Esophagus muscularis mucosa (tissue), 4 donors: ENCODE measurements at regions not wholly inside any gene's neighbourhood (a gene's known extent, or its start where the extent isn't known, plus 50 kb on each side); places are given as distances from the start of the nearest gene placed in this dataset.
"Not testable (repeated sequence)": the region's sequence is repeated elsewhere in the genome, so short reads cannot be mapped to it uniquely, and the experiment has no call there.

Experiments used
- DNase-seq: peaks from one replicate; pipeline ENCODE4 v3.0.0-alpha.2; 2017; ENCODE audit errors: extremely low spot score
- H3K27ac ChIP-seq, 4 donors: fragments of 200-600 bp; sonication (generic); replicated peaks in 1 of 4; 1 replicate in 3 of 4; 2 replicates in 1 of 4; pipeline ENCODE4 v1.5.1; 2016 to 2019; ENCODE audit warnings: mild to moderate bottlenecking in 1 of 4
- H3K27me3 ChIP-seq, 4 donors: fragments of 200-600 bp; sonication (generic); one replicate each; pipeline versions ENCODE4 v1.5.1 to v1.6.0; 2016 to 2019
- H3K36me3 ChIP-seq, 4 donors: fragments of 200-600 bp; sonication (generic); one replicate each; pipeline ENCODE4 v1.5.1; 2016 to 2019
- H3K4me1 ChIP-seq, 4 donors: fragments of 200-600 bp; sonication (generic); one replicate each; pipeline ENCODE4 v1.5.1; 2016 to 2019
- H3K4me3 ChIP-seq, 4 donors: fragments of 200-600 bp; sonication (generic); 1 replicate in 2 of 4; 2 replicates in 2 of 4; pipeline ENCODE4 v1.5.1; 2016 to 2019; ENCODE audit warnings: mild to moderate bottlenecking in 4 of 4, moderate library complexity in 1 of 4
- H3K9me3 ChIP-seq, 4 donors: fragments of 200-600 bp; sonication (generic); 1 replicate in 3 of 4; 2 replicates in 1 of 4; pipeline ENCODE4 v1.5.1; 2016 to 2019
- CTCF ChIP-seq, 3 experiments: fragments of 200-600 bp in 2 of 3; fragments of 450-650 bp in 1 of 3; sonication (generic) in 2 of 3; IDR thresholded peaks; one replicate each; pipeline ENCODE4 v1.5.1; 2017 to 2019; ENCODE audit warnings: antibody characterized with exemption in 3 of 3, mild to moderate bottlenecking in 2 of 3, moderate library complexity in 1 of 3
- EP300 ChIP-seq: sonication (generic); formaldehyde crosslinking; IDR thresholded peaks from one replicate; pipeline ENCODE4 v1.6.1; 2017; ENCODE audit warnings: antibody characterized with exemption
- POLR2A ChIP-seq: fragments of 450-650 bp; IDR thresholded peaks from one replicate; pipeline ENCODE4 v1.6.1; 2017; ENCODE audit warnings: antibody characterized with exemption, moderate library complexity, mild to moderate bottlenecking, low read depth
- POLR2AphosphoS5 ChIP-seq, 2 donors: sonication (generic); formaldehyde crosslinking; IDR thresholded peaks; one replicate each; pipeline ENCODE4 v1.6.1; 2017; ENCODE audit warnings: antibody characterized with exemption in 2 of 2
- WGBS: methylation state at CpG from one replicate; pipeline ENCODE4 v1.1.5; 2018; 5-methylcytosine and 5-hydroxymethylcytosine counted together
- intact Hi-C: fragments of 100-400 bp; cut with DNase I; formaldehyde crosslinking; loops from one replicate; pipeline ENCODE4 v1.15.1; 2023

GRCh38 chr12:74241341-74241740, 296.3 kb upstream of the ATXN7L3B start:
- H3K27me3 ChIP-seq = no peaks in the 10 kb centered on the region
- peaks cover 0 to 22% (median 7%) of the 10 kb centered on the region in 4 donors for H3K9me3 ChIP-seq
- TF ChIP-seq EP300 = no peak
- TF ChIP-seq CTCF (IDR thresholded peaks at IDR 0.05) = no peak
- TF ChIP-seq POLR2AphosphoS5 (IDR thresholded peaks at IDR 0.05) = no peak
- TF ChIP-seq POLR2A = no peak
- no peaks in the 10 kb centered on the region for H3K36me3 ChIP-seq
- 62% methylated on average over 1 of the region's 1 CpG for WGBS
- DNase-seq = no peak
- H3K4me1 ChIP-seq = no peaks in the 10 kb centered on the region
- intact Hi-C loops = no loop called here
- H3K4me3 ChIP-seq = no peak overlapping the region
- no peak overlapping the region for H3K27ac ChIP-seq

- Histone ChIP-seq H3K27ac (no peak overlapping the region), H3K27me3 (no peaks in the 10 kb centered on the region), H3K4me1 (no peaks in the 10 kb centered on the region), H3K4me3 (no peak overlapping the region), H3K9me3 (peaks cover 0 to 21% (median 7%) of the 10 kb centered on the region in 4 donors), H3K36me3 (no peaks in the 10 kb centered on the region)
- intact Hi-C loops = no loop called here
- WGBS = 96% methylated on average over 2 of the region's 2 CpGs
- DNase-seq = no peak
- TF ChIP-seq CTCF (IDR thresholded peaks at IDR 0.05) = no peak
- TF ChIP-seq EP300 = no peak
- no peak for TF ChIP-seq POLR2AphosphoS5 (IDR thresholded peaks at IDR 0.05)
- TF ChIP-seq POLR2A = no peak
Observed at GRCh38 chr12:74242088-74242487, 295.5 kb upstream of the ATXN7L3B start.

GRCh38 chr12:74245458-74245857, 292.2 kb upstream of the ATXN7L3B start:
- DNase-seq = no peak
- Histone ChIP-seq H3K36me3 (no peaks in the 10 kb centered on the region), H3K27me3 (no peaks in the 10 kb centered on the region), H3K4me3 (no peak overlapping the region), H3K4me1 (no peaks in the 10 kb centered on the region), H3K9me3 (peaks cover 0 to 4% (median 0%) of the 10 kb centered on the region in 4 donors), H3K27ac (no peak overlapping the region)
- intact Hi-C loops = no loop called here
- TF ChIP-seq POLR2AphosphoS5 (IDR thresholded peaks at IDR 0.05) (no peak), POLR2A (no peak), EP300 (no peak), CTCF (IDR thresholded peaks at IDR 0.05) (no peak)
- 90% methylated on average over 1 of the region's 1 CpG for WGBS

- Histone ChIP-seq H3K27ac (no peak overlapping the region), H3K4me3 (no peak overlapping the region), H3K27me3 (no peaks in the 10 kb centered on the region), H3K36me3 (no peaks in the 10 kb centered on the region), H3K9me3 (no peaks in the 10 kb centered on the region), H3K4me1 (no peaks in the 10 kb centered on the region)
- DNase-seq = no peak
- WGBS = 68% methylated on average over 1 of the region's 1 CpG
- intact Hi-C loops = no loop called here
- TF ChIP-seq POLR2AphosphoS5 (IDR thresholded peaks at IDR 0.05) (no peak), EP300 (no peak)
Observed at GRCh38 chr12:74250891-74251290, 286.7 kb upstream of the ATXN7L3B start.

- H3K27me3 ChIP-seq, intact Hi-C loops, H3K9me3 ChIP-seq, DNase-seq, H3K36me3 ChIP-seq, H3K4me1 ChIP-seq, H3K27ac ChIP-seq, H3K4me3 ChIP-seq: not testable (repeated sequence)
- WGBS = 66% methylated on average over 4 of the region's 4 CpGs
Observed at GRCh38 chr12:74253826-74254225, 283.8 kb upstream of the ATXN7L3B start.

- no peaks in the 10 kb centered on the region for H3K27me3 ChIP-seq
- intact Hi-C loops = no loop called here
- H3K9me3 ChIP-seq = no peaks in the 10 kb centered on the region
- DNase-seq = no peak
- no peak for TF ChIP-seq POLR2A
- no peak for TF ChIP-seq EP300
- no peak for TF ChIP-seq POLR2AphosphoS5 (IDR thresholded peaks at IDR 0.05)
- no peak for TF ChIP-seq CTCF (IDR thresholded peaks at IDR 0.05)
- H3K4me3 ChIP-seq = no peak overlapping the region
- no peak overlapping the region for H3K27ac ChIP-seq
- no peaks in the 10 kb centered on the region for H3K4me1 ChIP-seq
- no peaks in the 10 kb centered on the region for H3K36me3 ChIP-seq
Observed at GRCh38 chr12:74254784-74255183, 282.9 kb upstream of the ATXN7L3B start.
